K562 (cell line): ENCODE measurements at regions not wholly inside any gene's neighbourhood (a gene's known extent, or its start where the extent isn't known, plus 50 kb on each side); places are given as distances from the start of the nearest gene placed in this dataset.

Experiments used
- ATAC-seq: fragments of 200-7000 bp; cut with Tn5 transposase; 3 replicates; pipeline ENCODE4 v1.9.1; 2020; ENCODE audit warnings: moderate library complexity
- BruUV-seq: library from RNA; stranded (reverse); fragments of 400-500 nt; replicated peaks from 2 replicates; lab custom pipeline; 2021; lab: Mats Ljungman, UMichigan
- CTCF ChIA-PET: fragments of 300-600 bp; formaldehyde crosslinking; extraction: SDS; loops from one replicate; lab custom pipeline; 2021; ENCODE audit warnings: low intra/inter-chr PET ratio; lab: Yijun Ruan, JAX
- POLR2A ChIA-PET: fragments of 300-600, 350-650 bp; sonication (Branson Sonifier 250); formaldehyde crosslinking; extraction: SDS; loops from one replicate; lab custom pipeline; 2021; ENCODE audit warnings: antibody characterized with exemption, inconsistent platforms; lab: Yijun Ruan, JAX
- DNase-seq, 4 experiments: peaks; one replicate each; pipeline versions ENCODE4 v3.0.0 to v3.0.0-alpha.2; 2011 to 2018; ENCODE audit warnings: low spot score in 3 of 4, mixed read lengths in 3 of 4; ENCODE audit errors: extremely low read depth in 1 of 4
- FAIRE-seq: peaks from 2 replicates; lab custom pipeline; 2011; peaks lifted over from hg19 to GRCh38; lab: Jason Lieb, UNC
- H2AFZ ChIP-seq: 2 replicates; pipeline ENCODE4 v1.6.0; 2011; ENCODE audit warnings: low read depth, low read length, control low read depth, inconsistent platforms
- H3K27ac ChIP-seq: fragments of 200-600 bp; 3 replicates; pipeline ENCODE4 v1.8.0; 2011; ENCODE audit warnings: low read depth, mild to moderate bottlenecking, control low read depth, inconsistent platforms, low read length, moderate library complexity, mixed read lengths; ENCODE audit errors: extremely low read depth
- H3K27me3 ChIP-seq, 2 experiments: fragments of 300-600 bp in 1 of 2; 2 replicates in 1 of 2; 3 replicates in 1 of 2; pipeline versions ENCODE4 v1.6.0 to v1.8.0; 2011; ENCODE audit warnings: inconsistent platforms in 2 of 2, low read length in 2 of 2, mild to moderate bottlenecking in 1 of 2, mixed read lengths in 1 of 2, moderate library complexity in 1 of 2; ENCODE audit not compliant: control insufficient read depth in 2 of 2, insufficient read depth in 2 of 2
- H3K36me3 ChIP-seq: fragments of 300-600 bp; 3 replicates; pipeline ENCODE4 v1.8.0; 2011; ENCODE audit warnings: mild to moderate bottlenecking, low read length, inconsistent platforms; ENCODE audit not compliant: control insufficient read depth, insufficient read depth
- H3K4me1 ChIP-seq, 2 experiments: fragments of 200-600 bp in 1 of 2; replicated peaks in 1 of 2; 2 replicates in 1 of 2; 3 replicates in 1 of 2; pipeline versions ENCODE4 v1.5.1 to v1.8.0; 2011; ENCODE audit warnings: inconsistent platforms in 2 of 2, low read length in 2 of 2, mild to moderate bottlenecking in 1 of 2, mixed read lengths in 1 of 2, moderate library complexity in 1 of 2; ENCODE audit not compliant: control insufficient read depth in 2 of 2, insufficient read depth in 2 of 2
- H3K4me2 ChIP-seq: 2 replicates; pipeline ENCODE4 v1.6.1; 2011; ENCODE audit warnings: low read length, control low read depth, inconsistent platforms, mixed read lengths; ENCODE audit not compliant: insufficient read depth
- H3K4me3 ChIP-seq: fragments of 200-600 bp; sonication (generic), shearing (Covaris generic); 2 replicates; pipeline ENCODE4 v1.5.1; 2016; ENCODE audit warnings: control low read depth, inconsistent platforms
- H3K79me2 ChIP-seq: fragments of 200-600 bp; 3 replicates; pipeline ENCODE4 v1.8.0; 2011; ENCODE audit warnings: low read length, inconsistent platforms; ENCODE audit not compliant: control insufficient read depth, insufficient read depth
- H3K9ac ChIP-seq, 2 experiments: 2 replicates each; pipeline versions ENCODE4 v1.6.0 to v1.6.1; 2011; ENCODE audit warnings: low read depth in 2 of 2, low read length in 2 of 2, control low read depth in 1 of 2, inconsistent platforms in 1 of 2, mild to moderate bottlenecking in 1 of 2, mixed read lengths in 1 of 2; ENCODE audit not compliant: insufficient read depth in 1 of 2
- H3K9me1 ChIP-seq: one replicate; pipeline ENCODE4 v1.6.0; 2011; ENCODE audit warnings: inconsistent platforms, mild to moderate bottlenecking, low read length, moderate library complexity; ENCODE audit not compliant: control insufficient read depth, insufficient read depth
- H3K9me3 ChIP-seq: replicated peaks from 2 replicates; pipeline ENCODE4 v1.5.1; 2011; ENCODE audit warnings: low read depth, low read length, inconsistent platforms; ENCODE audit not compliant: control insufficient read depth, insufficient read depth
- H4K20me1 ChIP-seq: replicated peaks from 2 replicates; pipeline ENCODE4 v1.6.1; 2011; ENCODE audit warnings: low read length, inconsistent platforms, mixed read lengths; ENCODE audit not compliant: control insufficient read depth, insufficient read depth
- EP300 ChIP-seq: IDR thresholded peaks from 2 replicates; pipeline ENCODE4 v1.6.1; 2012; ENCODE audit warnings: low read length, improper control_type of control experiment
- FOXA3 ChIP-seq, 2 experiments: fragments of 450-650 bp in 1 of 2; sonication (generic) in 1 of 2; formaldehyde crosslinking; IDR thresholded peaks in 1 of 2; conservative IDR thresholded peaks in 1 of 2; 2 replicates each; pipeline versions ENCODE4 v1.4.0 to v1.8.0; 2020 to 2022; ENCODE audit warnings: mild to moderate bottlenecking in 2 of 2, missing genetic modification reagents in 1 of 2
- HEY1 ChIP-seq: fragments of 250-450 bp; sonication (Bioruptor Pico); IDR thresholded peaks from 2 replicates; pipeline ENCODE4 v1.5.0; 2020; ENCODE audit warnings: mild to moderate bottlenecking, moderate library complexity, borderline replicate concordance
- NFYB ChIP-seq: IDR thresholded peaks from 2 replicates; pipeline ENCODE4 v1.6.1; 2011; ENCODE audit warnings: mild to moderate bottlenecking, moderate library complexity; ENCODE audit not compliant: insufficient read length; ENCODE audit errors: extremely low read depth
- NUFIP1 ChIP-seq: fragments of 450-650 bp; IDR thresholded peaks from 2 replicates; pipeline ENCODE4 v1.6.1; 2018; ENCODE audit not compliant: partially characterized antibody
- RNF2 ChIP-seq: sonication (generic); IDR thresholded peaks from 2 replicates; pipeline ENCODE4 v1.6.1; 2016
- USF2 ChIP-seq: sonication (generic); formaldehyde crosslinking; IDR thresholded peaks from 2 replicates; pipeline ENCODE4 v1.5.0; 2020; ENCODE audit warnings: missing genetic modification reagents
- ZNF232 ChIP-seq: sonication (generic); formaldehyde crosslinking; IDR thresholded peaks from 2 replicates; pipeline ENCODE4 v1.8.0; 2022; ENCODE audit warnings: mild to moderate bottlenecking, missing genetic modification reagents
- WGBS: fragments of 100-300 bp; shearing (Covaris generic); methylation state at CpG from one replicate; pipeline ENCODE4 v1.1.6; 2016; ENCODE audit warnings: low coverage, mixed read lengths; ENCODE audit not compliant: insufficient coverage; ENCODE audit errors: missing lambda C conversion rate; 5-methylcytosine and 5-hydroxymethylcytosine counted together
- in situ Hi-C: fragments of 300-500 bp; cut with MboI; formaldehyde crosslinking; loops from 4 replicates; pipeline ENCODE4 v1.15.0; 2018; ENCODE audit warnings: inconsistent platforms, mixed read lengths
- intact Hi-C: fragments of 100-400 bp; cut with micrococcal nuclease; formaldehyde crosslinking; loops from 2 replicates; pipeline ENCODE4 v1.14.2; 2022
- TF ChIP-seq, protein P1 (sequence below): fragments of 450-650 bp; IDR thresholded peaks from one replicate; pipeline ENCODE4 v1.6.1; 2018; ENCODE audit warnings: mild to moderate bottlenecking, moderate library complexity; ENCODE audit not compliant: partially characterized antibody
- TF ChIP-seq, protein P2 (sequence below), 2 experiments: IDR thresholded peaks; 2 replicates each; pipeline ENCODE4 v1.6.1; 2012; ENCODE audit warnings: improper control_type of control experiment in 2 of 2, low read depth in 2 of 2, low read length in 2 of 2, borderline replicate concordance in 1 of 2
- TF ChIP-seq, protein P3 (sequence below): fragments of 250-450 bp; sonication (Bioruptor Pico); IDR thresholded peaks from 2 replicates; pipeline ENCODE4 v1.5.0; 2021

GRCh38 chr18:39935598-39935997, 2019.4 kb upstream of the PIK3C3 start:
- no peak for ATAC-seq
- intact Hi-C loops, result no loop called here
- Histone ChIP-seq H4K20me1 (no peaks in the 10 kb centered on the region), H3K79me2 (no peaks in the 10 kb centered on the region), H3K4me1 (no peaks in the 10 kb centered on the region), H3K9me1 (no peaks in the 10 kb centered on the region), H3K9ac (no peak overlapping the region), H3K4me2 (no peak overlapping the region), H3K4me3 (no peak overlapping the region), H2AFZ (no peak overlapping the region), H3K9me3 (no peaks in the 10 kb centered on the region), H3K36me3 (no peaks in the 10 kb centered on the region), H3K27me3 (no peaks in the 10 kb centered on the region), H3K27ac (no peak overlapping the region)
- ChIA-PET CTCF (no interaction called here), POLR2A (no interaction called here)
- no TSS peak for BruUV-seq
- in situ Hi-C loops, result loop anchor here (10.0 kb wide), 1 partner anchor 219 kb away; no protein-coding TSS in a partner anchor
- 0% methylated on average over 2 of the region's 2 CpGs for WGBS
- DNase-seq, result no peak
- no peak for FAIRE-seq
- TF ChIP-seq, protein P1, sequence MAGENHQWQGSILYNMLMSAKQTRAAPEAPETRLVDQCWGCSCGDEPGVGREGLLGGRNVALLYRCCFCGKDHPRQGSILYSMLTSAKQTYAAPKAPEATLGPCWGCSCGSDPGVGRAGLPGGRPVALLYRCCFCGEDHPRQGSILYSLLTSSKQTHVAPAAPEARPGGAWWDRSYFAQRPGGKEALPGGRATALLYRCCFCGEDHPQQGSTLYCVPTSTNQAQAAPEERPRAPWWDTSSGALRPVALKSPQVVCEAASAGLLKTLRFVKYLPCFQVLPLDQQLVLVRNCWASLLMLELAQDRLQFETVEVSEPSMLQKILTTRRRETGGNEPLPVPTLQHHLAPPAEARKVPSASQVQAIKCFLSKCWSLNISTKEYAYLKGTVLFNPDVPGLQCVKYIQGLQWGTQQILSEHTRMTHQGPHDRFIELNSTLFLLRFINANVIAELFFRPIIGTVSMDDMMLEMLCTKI, result no peak
- TF ChIP-seq FOXA3 (CRISPR knock-in tag; conservative IDR thresholded peaks at IDR 0.05 in 1 of 2, IDR thresholded peaks at IDR 0.05 in 1 of 2) (no peak), USF2 (CRISPR knock-in tag) (no peak)

DNA sequence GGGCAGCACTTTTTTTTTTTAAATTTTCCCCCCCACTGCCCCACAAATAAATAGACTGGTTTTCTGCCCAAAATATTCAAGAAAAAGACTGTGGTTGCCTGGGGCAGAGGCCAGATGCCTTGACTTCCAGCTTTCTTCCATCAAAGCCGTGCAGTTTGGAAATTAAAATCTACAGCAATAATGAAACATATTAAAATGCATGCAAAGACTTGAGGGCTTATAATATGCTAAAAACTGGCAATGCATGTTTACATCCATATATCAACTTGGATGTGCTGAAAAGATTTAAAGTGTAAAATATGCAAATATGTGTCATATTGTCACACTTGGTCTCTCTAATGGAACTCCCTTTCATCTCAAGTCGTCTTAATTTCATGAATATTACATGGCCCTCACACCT, 2036.2 kb upstream of the PIK3C3 start:
- no peak for ATAC-seq
- H3K4me1 ChIP-seq, result no peaks in the 10 kb centered on the region
- H3K27me3 ChIP-seq, result no peaks in the 10 kb centered on the region
- no peak overlapping the region for H3K4me2 ChIP-seq
- ChIA-PET POLR2A (no interaction called here), CTCF (no interaction called here)
- H2AFZ ChIP-seq, result no peak overlapping the region
- whole genome bisulfite sequencing, result 0% methylated on average over 2 of the region's 2 CpGs
- FAIRE-seq, result no peak
- in situ Hi-C loops (no loop called here), intact Hi-C loops (loop anchor here (10.0 kb wide), 1 partner anchor 76 kb away; no protein-coding TSS in a partner anchor)
- no TSS peak for BruUV-seq
- no peaks in the 10 kb centered on the region for H3K79me2 ChIP-seq
- H3K9me3 ChIP-seq, result no peaks in the 10 kb centered on the region
- no peak overlapping the region for H3K4me3 ChIP-seq
- no peaks in the 10 kb centered on the region for H3K9me1 ChIP-seq
- H3K27ac ChIP-seq, result no peak overlapping the region
- H4K20me1 ChIP-seq, result no peaks in the 10 kb centered on the region
- H3K9ac ChIP-seq, result no peak overlapping the region
- H3K36me3 ChIP-seq, result no peaks in the 10 kb centered on the region
- DNase-seq, result no peak
- TF ChIP-seq NFYB (no peak), HEY1 (CRISPR knock-in tag) (no peak), ZNF232 (CRISPR knock-in tag) (no peak), NUFIP1 (no peak), EP300 (no peak), RNF2 (no peak)
- TF ChIP-seq, protein P2, sequence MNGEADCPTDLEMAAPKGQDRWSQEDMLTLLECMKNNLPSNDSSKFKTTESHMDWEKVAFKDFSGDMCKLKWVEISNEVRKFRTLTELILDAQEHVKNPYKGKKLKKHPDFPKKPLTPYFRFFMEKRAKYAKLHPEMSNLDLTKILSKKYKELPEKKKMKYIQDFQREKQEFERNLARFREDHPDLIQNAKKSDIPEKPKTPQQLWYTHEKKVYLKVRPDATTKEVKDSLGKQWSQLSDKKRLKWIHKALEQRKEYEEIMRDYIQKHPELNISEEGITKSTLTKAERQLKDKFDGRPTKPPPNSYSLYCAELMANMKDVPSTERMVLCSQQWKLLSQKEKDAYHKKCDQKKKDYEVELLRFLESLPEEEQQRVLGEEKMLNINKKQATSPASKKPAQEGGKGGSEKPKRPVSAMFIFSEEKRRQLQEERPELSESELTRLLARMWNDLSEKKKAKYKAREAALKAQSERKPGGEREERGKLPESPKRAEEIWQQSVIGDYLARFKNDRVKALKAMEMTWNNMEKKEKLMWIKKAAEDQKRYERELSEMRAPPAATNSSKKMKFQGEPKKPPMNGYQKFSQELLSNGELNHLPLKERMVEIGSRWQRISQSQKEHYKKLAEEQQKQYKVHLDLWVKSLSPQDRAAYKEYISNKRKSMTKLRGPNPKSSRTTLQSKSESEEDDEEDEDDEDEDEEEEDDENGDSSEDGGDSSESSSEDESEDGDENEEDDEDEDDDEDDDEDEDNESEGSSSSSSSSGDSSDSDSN (IDR thresholded peaks at IDR 0.05; ENCODE audit: borderline replicate concordance in 1 of 2, low read depth in 2 of 2, low read length in 2 of 2), result no peak
- TF ChIP-seq, protein P3, sequence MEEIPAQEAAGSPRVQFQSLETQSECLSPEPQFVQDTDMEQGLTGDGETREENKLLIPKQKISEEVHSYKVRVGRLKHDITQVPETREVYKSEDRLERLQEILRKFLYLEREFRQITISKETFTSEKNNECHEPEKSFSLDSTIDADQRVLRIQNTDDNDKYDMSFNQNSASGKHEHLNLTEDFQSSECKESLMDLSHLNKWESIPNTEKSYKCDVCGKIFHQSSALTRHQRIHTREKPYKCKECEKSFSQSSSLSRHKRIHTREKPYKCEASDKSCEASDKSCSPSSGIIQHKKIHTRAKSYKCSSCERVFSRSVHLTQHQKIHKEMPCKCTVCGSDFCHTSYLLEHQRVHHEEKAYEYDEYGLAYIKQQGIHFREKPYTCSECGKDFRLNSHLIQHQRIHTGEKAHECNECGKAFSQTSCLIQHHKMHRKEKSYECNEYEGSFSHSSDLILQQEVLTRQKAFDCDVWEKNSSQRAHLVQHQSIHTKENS (CRISPR knock-in tag), result no peak
